Fibroblast of peridontal ligament (primary cell): ENCODE measurements at regions not wholly inside any gene's neighbourhood (a gene's known extent, or its start where the extent isn't known, plus 50 kb on each side); places are given as distances from the start of the nearest gene placed in this dataset.

Experiments used
- DNase-seq: peaks from one replicate; pipeline ENCODE4 v3.0.0-alpha.2; 2010; ENCODE audit errors: extremely low read depth

- DNase-seq = no peak
Measured at GRCh38 chr1:244952280-244952933, 88.1 kb upstream of the HNRNPU start.

- no peak for DNase-seq
Measured at GRCh38 chr1:244948416-244948815, 84.1 kb upstream of the HNRNPU start.

GRCh38 chr1:244945109-244945671 lies 80.8 kb upstream of the HNRNPU start:
- DNase-seq = no peak

GRCh38 chr1:244941121-244941520 lies 76.8 kb upstream of the HNRNPU start:
- DNase-seq = no peak

- DNase-seq = no peak
Measured at GRCh38 chr1:244937099-244937498, 72.8 kb upstream of the HNRNPU start.

GRCh38 chr1:244920911-244921761 lies 56.8 kb upstream of the HNRNPU start:
- no peak for DNase-seq

GRCh38 chr1:244919320-244920282 lies 55.3 kb upstream of the HNRNPU start:
- DNase-seq = no peak

- DNase-seq = peak; percentile 26
Measured at GRCh38 chr1:244918421-244919319, 54.3 kb upstream of the HNRNPU start.

- no peak for DNase-seq
Measured at GRCh38 chr1:244917073-244917670, 52.8 kb upstream of the HNRNPU start.

- DNase-seq = no peak
Measured at GRCh38 chr1:244915736-244916135, 51.4 kb upstream of the HNRNPU start.

GRCh38 chr1:244914761-244915160 lies 50.4 kb upstream of the HNRNPU start:
- no peak for DNase-seq
